Neuronal stem cell (in vitro differentiated cells): ENCODE measurements at regions not wholly inside any gene's neighbourhood (a gene's known extent, or its start where the extent isn't known, plus 50 kb on each side); places are given as distances from the start of the nearest gene placed in this dataset.

Experiments
- DNase-seq: peaks from one replicate; pipeline ENCODE4 v3.0.0-alpha.2; 2013; ENCODE audit warnings: low spot score
- H2AFZ ChIP-seq: one replicate; pipeline ENCODE4 v1.6.1; 2013; ENCODE audit warnings: mild to moderate bottlenecking, low read length, inconsistent platforms
- H2AK5ac ChIP-seq: 2 replicates; pipeline ENCODE4 v1.6.1; 2013; ENCODE audit warnings: low read depth, mild to moderate bottlenecking, inconsistent platforms, low read length, moderate library complexity, mixed read lengths
- H2BK120ac ChIP-seq: 2 replicates; pipeline ENCODE4 v1.6.1; 2013; ENCODE audit warnings: low read depth, mild to moderate bottlenecking, inconsistent platforms, low read length, moderate library complexity, mixed read lengths
- H2BK12ac ChIP-seq: one replicate; pipeline ENCODE4 v1.6.1; 2013; ENCODE audit warnings: low read length, inconsistent platforms
- H2BK15ac ChIP-seq: 2 replicates; pipeline ENCODE4 v1.6.1; 2013; ENCODE audit warnings: mild to moderate bottlenecking, low read length, inconsistent platforms, mixed read lengths
- H2BK5ac ChIP-seq: one replicate; pipeline ENCODE4 v1.6.1; 2013; ENCODE audit warnings: inconsistent platforms, mild to moderate bottlenecking, low read length, moderate library complexity
- H3K14ac ChIP-seq: one replicate; pipeline ENCODE4 v1.6.1; 2013; ENCODE audit warnings: low read length, inconsistent platforms
- H3K18ac ChIP-seq: 2 replicates; pipeline ENCODE4 v1.6.1; 2013; ENCODE audit warnings: low read length, inconsistent platforms
- H3K23ac ChIP-seq: 2 replicates; pipeline ENCODE4 v1.6.1; 2013; ENCODE audit warnings: low read depth, mild to moderate bottlenecking, mixed read lengths, low read length, inconsistent platforms; ENCODE audit not compliant: poor library complexity
- H3K27ac ChIP-seq: replicated peaks from 3 replicates; pipeline ENCODE4 v1.5.1; 2013; ENCODE audit warnings: low read length, inconsistent platforms
- H3K27me3 ChIP-seq, 3 experiments: 2 replicates each; pipeline ENCODE4 v1.6.1; 2013; ENCODE audit warnings: low read length in 3 of 3, mild to moderate bottlenecking in 2 of 3, inconsistent platforms in 1 of 3, low read depth in 1 of 3, mixed read lengths in 1 of 3, moderate library complexity in 1 of 3; ENCODE audit not compliant: control insufficient read depth in 3 of 3, insufficient read depth in 3 of 3
- H3K36me3 ChIP-seq, 2 donors: replicated peaks in 1 of 2; 2 replicates each; pipeline ENCODE4 v1.6.1; 2013; ENCODE audit warnings: low read length in 2 of 2; ENCODE audit not compliant: control insufficient read depth in 2 of 2, insufficient read depth in 2 of 2
- H3K4ac ChIP-seq: 2 replicates; pipeline ENCODE4 v1.6.1; 2013; ENCODE audit warnings: inconsistent platforms, mild to moderate bottlenecking, low read length, moderate library complexity
- H3K4me1 ChIP-seq, 2 donors: 1 replicate in 1 of 2; 2 replicates in 1 of 2; pipeline ENCODE4 v1.6.1; 2013; ENCODE audit warnings: low read length in 2 of 2, low read depth in 1 of 2; ENCODE audit not compliant: control insufficient read depth in 2 of 2, insufficient read depth in 1 of 2
- H3K4me2 ChIP-seq: one replicate; pipeline ENCODE4 v1.6.1; 2013; ENCODE audit warnings: mild to moderate bottlenecking, low read length, inconsistent platforms; ENCODE audit not compliant: insufficient read depth, poor library complexity, severe bottlenecking
- H3K4me3 ChIP-seq, 2 donors: 2 replicates each; pipeline ENCODE4 v1.5.1; 2013; ENCODE audit warnings: low read length in 2 of 2, mild to moderate bottlenecking in 2 of 2, inconsistent platforms in 1 of 2, moderate library complexity in 1 of 2
- H3K79me1 ChIP-seq: one replicate; pipeline ENCODE4 v1.6.1; 2013; ENCODE audit warnings: low read depth, mild to moderate bottlenecking, inconsistent platforms, low read length, moderate library complexity
- H3K9ac ChIP-seq: one replicate; pipeline ENCODE4 v1.6.1; 2013; ENCODE audit warnings: mild to moderate bottlenecking, low read depth, low read length, inconsistent platforms; ENCODE audit not compliant: poor library complexity
- H3K9me3 ChIP-seq, 2 donors: replicated peaks in 1 of 2; 2 replicates each; pipeline versions ENCODE3 to v1.6.1; 2013; ENCODE audit warnings: low read length in 2 of 2, mild to moderate bottlenecking in 2 of 2, inconsistent platforms in 1 of 2, low read depth in 1 of 2, mixed read lengths in 1 of 2, moderate library complexity in 1 of 2; ENCODE audit not compliant: control insufficient read depth in 2 of 2, insufficient read depth in 1 of 2
- H4K8ac ChIP-seq: one replicate; pipeline ENCODE4 v1.6.1; 2013; ENCODE audit warnings: low read depth, mild to moderate bottlenecking, inconsistent platforms, low read length, moderate library complexity
- H4K91ac ChIP-seq: one replicate; pipeline ENCODE4 v1.6.1; 2013; ENCODE audit warnings: low read length, low read depth, mild to moderate bottlenecking, inconsistent platforms; ENCODE audit not compliant: poor library complexity
- WGBS, 2 donors: extraction: QIAGEN DNeasy Blood & Tissue Kit; methylation state at CpG; one replicate each; pipeline ENCODE4 v1.1.7; 2013; ENCODE audit warnings: missing lambda C conversion rate in 2 of 2, mixed read lengths in 1 of 2; ENCODE audit not compliant: insufficient read length in 2 of 2, insufficient replicate concordance in 1 of 2; ENCODE audit errors: extremely low coverage in 2 of 2; 5-methylcytosine and 5-hydroxymethylcytosine counted together

DNA sequence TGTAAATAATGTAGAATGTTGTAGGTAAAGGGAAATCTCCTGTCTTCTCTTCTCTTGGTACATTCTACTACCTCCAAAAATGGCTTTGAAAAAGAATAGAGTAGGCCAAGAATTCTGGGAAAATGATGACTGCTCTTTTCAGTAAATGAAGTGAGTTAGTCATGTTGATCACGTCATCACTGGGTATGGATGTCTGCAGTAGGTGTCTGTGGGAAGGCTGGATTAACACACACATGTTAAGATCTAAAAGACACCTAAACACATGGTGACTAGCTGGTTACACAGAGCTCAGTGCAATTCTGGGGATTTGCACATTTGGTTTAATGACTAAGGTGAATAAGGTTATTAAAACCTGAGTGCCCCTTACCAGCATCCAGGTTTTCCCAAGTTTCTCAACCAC, 161.5 kb downstream of the CEP120 start:
- no peak overlapping the region for H3K4me2 ChIP-seq
- no peak overlapping the region for H2BK12ac ChIP-seq
- H3K23ac ChIP-seq: no peak overlapping the region
- WGBS, 2 donors: no CpG with 5 or more reads among the region's 1 CpG
- no peaks in the 10 kb centered on the region for H3K36me3 ChIP-seq
- H3K27me3 ChIP-seq: no peaks in the 10 kb centered on the region
- H2BK5ac ChIP-seq: no peak overlapping the region
- no peak overlapping the region for H3K27ac ChIP-seq
- no peak for DNase-seq
- H2AFZ ChIP-seq: no peak overlapping the region
- H4K91ac ChIP-seq: no peak overlapping the region
- H2AK5ac ChIP-seq: no peak overlapping the region
- H3K79me1 ChIP-seq: no peaks in the 10 kb centered on the region
- no peak overlapping the region for H3K4me3 ChIP-seq
- H3K14ac ChIP-seq: no peak overlapping the region
- no peaks in the 10 kb centered on the region for H3K9me3 ChIP-seq
- H3K18ac ChIP-seq: no peak overlapping the region
- no peak overlapping the region for H3K9ac ChIP-seq
- H2BK15ac ChIP-seq: no peak overlapping the region
- H3K4me1 ChIP-seq: no peaks in the 10 kb centered on the region
- H2BK120ac ChIP-seq: no peak overlapping the region
- no peak overlapping the region for H3K4ac ChIP-seq
- no peak overlapping the region for H4K8ac ChIP-seq

DNA sequence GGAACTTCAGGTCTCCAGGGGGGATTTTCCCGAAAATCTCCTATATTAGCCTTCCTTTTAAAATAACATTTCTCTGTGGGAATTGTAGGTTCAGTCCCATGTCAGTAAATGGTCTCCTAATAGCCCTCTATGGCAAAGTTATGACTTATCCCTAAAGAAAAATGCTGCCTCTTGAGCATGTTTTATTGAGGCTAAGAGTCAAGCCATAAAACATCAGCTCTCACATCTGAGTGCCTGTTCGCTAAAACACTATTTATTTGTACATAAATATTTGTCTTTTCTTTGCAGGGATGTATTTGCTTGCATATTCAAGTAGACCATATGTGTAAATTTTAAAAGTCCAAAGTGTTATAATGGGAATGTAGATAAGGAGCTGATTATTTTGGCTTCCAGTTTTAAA, 160.4 kb downstream of the PRDM6 start:
- Histone ChIP-seq H2AK5ac (no peak overlapping the region), H2BK15ac (no peak overlapping the region), H3K27ac (no peak overlapping the region), H3K4ac (no peak overlapping the region), H3K4me2 (no peak overlapping the region), H2BK120ac (no peak overlapping the region), H3K9ac (no peak overlapping the region), H3K27me3 (no peaks in the 10 kb centered on the region), H3K14ac (no peak overlapping the region), H3K4me3 (no peak overlapping the region), H3K4me1 (no peaks in the 10 kb centered on the region), H3K23ac (no peak overlapping the region), H3K79me1 (no peaks in the 10 kb centered on the region), H2BK12ac (no peak overlapping the region), H4K8ac (no peak overlapping the region), H2BK5ac (no peak overlapping the region), H2AFZ (no peak overlapping the region), H3K36me3 (no peaks in the 10 kb centered on the region), H4K91ac (no peak overlapping the region), H3K9me3 (no peaks in the 10 kb centered on the region), H3K18ac (no peak overlapping the region)
- DNase-seq: no peak
- WGBS, 2 donors: no CpG with 5 or more reads among the region's 2 CpGs

DNA sequence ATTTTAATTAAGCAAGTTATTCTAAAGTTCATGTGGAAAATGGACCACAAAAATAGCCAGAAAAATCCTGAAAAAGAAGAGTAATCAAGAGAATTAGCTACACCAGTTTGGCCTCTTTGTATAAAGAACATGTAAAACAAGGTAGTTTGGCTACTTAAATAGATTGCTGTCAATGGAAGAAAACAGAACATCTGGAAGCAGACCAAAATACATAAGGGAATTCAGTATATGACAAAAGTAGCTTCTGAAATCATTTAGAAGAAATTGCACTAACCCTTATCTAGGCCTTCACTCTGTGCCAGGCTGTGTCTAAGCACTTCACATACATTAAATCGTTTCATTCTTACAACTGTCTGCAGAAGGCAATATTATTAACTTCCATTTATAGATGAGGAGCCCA, 156.6 kb downstream of the PRDM6 start:
- Histone ChIP-seq H2AFZ (no peak overlapping the region), H3K4me1 (no peaks in the 10 kb centered on the region)

DNA sequence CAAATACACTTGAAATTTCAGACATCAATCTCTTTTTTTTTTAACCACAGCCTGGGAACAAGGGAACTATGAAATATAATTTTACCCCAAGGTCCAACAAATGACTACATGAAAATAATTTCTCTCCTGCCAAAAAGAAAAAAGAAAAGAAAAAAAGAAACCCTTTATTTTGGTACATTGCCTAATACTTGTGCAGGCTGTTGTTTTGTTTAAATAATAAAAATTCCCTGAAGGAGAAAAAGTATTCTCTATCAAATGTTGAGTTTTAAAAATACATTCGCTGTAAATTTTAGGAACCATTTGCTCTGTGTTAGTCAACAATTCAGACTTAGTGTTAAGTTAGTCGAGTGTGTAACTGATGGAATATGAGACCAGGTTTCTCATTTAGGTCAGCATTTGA, 155.4 kb downstream of the PRDM6 start:
- Histone ChIP-seq H3K18ac (no peak overlapping the region), H2AK5ac (no peak overlapping the region), H2BK12ac (no peak overlapping the region), H3K79me1 (no peaks in the 10 kb centered on the region), H3K9me3 (no peaks in the 10 kb centered on the region), H4K91ac (no peak overlapping the region), H4K8ac (no peak overlapping the region), H3K4ac (no peak overlapping the region), H2BK15ac (no peak overlapping the region), H2AFZ (no peak overlapping the region), H3K27me3 (no peaks in the 10 kb centered on the region), H3K36me3 (no peaks in the 10 kb centered on the region), H3K14ac (no peak overlapping the region), H2BK120ac (no peak overlapping the region), H3K27ac (no peak overlapping the region), H3K4me3 (no peak overlapping the region), H3K9ac (no peak overlapping the region), H3K4me2 (no peak overlapping the region), H3K4me1 (no peaks in the 10 kb centered on the region), H2BK5ac (no peak overlapping the region), H3K23ac (no peak overlapping the region)
- WGBS, 2 donors: no CpG with 5 or more reads among the region's 2 CpGs
- DNase-seq: no peak

More for the DNA sequence above, 156.6 kb downstream of the PRDM6 start:
- no peak for DNase-seq
- Histone ChIP-seq H2BK15ac (no peak overlapping the region), H2AK5ac (no peak overlapping the region), H3K4ac (no peak overlapping the region), H2BK5ac (no peak overlapping the region), H3K14ac (no peak overlapping the region), H3K4me2 (no peak overlapping the region), H3K9ac (no peak overlapping the region), H3K9me3 (no peaks in the 10 kb centered on the region), H4K8ac (no peak overlapping the region), H3K18ac (no peak overlapping the region), H2BK12ac (no peak overlapping the region), H3K27me3 (no peaks in the 10 kb centered on the region), H4K91ac (no peak overlapping the region), H2BK120ac (no peak overlapping the region), H3K4me3 (no peak overlapping the region), H3K23ac (no peak overlapping the region), H3K36me3 (no peaks in the 10 kb centered on the region), H3K27ac (no peak overlapping the region), H3K79me1 (no peaks in the 10 kb centered on the region)
- WGBS, 2 donors: no CpG with 5 or more reads among the region's 1 CpG
